KOPT-K1 (cell line): ENCODE measurements at regions not wholly inside any gene's neighbourhood (a gene's known extent, or its start where the extent isn't known, plus 50 kb on each side); places are given as distances from the start of the nearest gene placed in this dataset.
"Not testable (repeated sequence)": the region's sequence is repeated elsewhere in the genome, so short reads cannot be mapped to it uniquely, and the experiment has no call there.

Source experiments
- H3K27ac ChIP-seq: fragments of 200-600 bp; sonication (generic); 2 replicates; pipeline ENCODE4 v1.5.1; 2016; ENCODE audit warnings: antibody characterized with exemption, mild to moderate bottlenecking, low read depth, low read length; ENCODE audit not compliant: poor library complexity, severe bottlenecking
- H3K36me3 ChIP-seq: fragments of 200-600 bp; sonication (generic); 2 replicates; pipeline ENCODE4 v1.5.1; 2017; ENCODE audit warnings: antibody characterized with exemption, mild to moderate bottlenecking, low read length, moderate library complexity; ENCODE audit not compliant: insufficient read depth
- H3K9me3 ChIP-seq: fragments of 200-600 bp; sonication (generic); 2 replicates; pipeline ENCODE4 v1.5.1; 2017; ENCODE audit warnings: antibody characterized with exemption, low read length, mild to moderate bottlenecking; ENCODE audit not compliant: insufficient read depth, poor library complexity, severe bottlenecking

DNA sequence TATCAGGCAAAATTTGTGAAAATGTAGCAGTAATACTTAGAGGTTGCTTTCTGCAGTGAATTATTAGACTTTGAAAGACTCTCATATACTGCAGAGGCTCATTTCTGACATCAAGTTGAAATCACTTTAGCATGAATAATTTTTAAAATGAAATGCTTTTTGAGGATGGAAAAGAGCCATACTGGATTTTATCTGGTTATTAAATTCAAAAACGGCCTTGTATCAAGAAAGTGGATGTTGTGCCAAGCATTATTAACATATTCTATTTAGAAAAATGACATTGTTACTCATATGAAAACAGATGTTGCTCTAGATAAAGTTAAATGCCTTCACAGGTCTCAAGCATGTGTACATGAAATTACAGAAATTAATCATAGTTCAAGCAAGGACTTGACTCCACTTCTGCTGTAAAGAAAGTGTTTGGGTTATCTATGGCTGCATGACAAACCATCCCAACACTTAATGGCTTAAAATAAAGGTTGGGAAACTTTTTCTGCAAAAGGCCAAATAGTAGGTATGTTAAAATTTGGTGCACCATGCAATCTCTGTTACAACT lies 64.5 kb upstream of the ZNF280D start:
- Histone ChIP-seq H3K9me3 (no peaks in the 10 kb centered on the region), H3K36me3 (no peaks in the 10 kb centered on the region), H3K27ac (no peak overlapping the region)

- Histone ChIP-seq H3K27ac (no peak overlapping the region), H3K9me3 (peaks cover 11% of the 10 kb centered on the region), H3K36me3 (no peaks in the 10 kb centered on the region)
Measured at GRCh38 chr15:56795502-56795901, 62.2 kb upstream of the ZNF280D start.

DNA sequence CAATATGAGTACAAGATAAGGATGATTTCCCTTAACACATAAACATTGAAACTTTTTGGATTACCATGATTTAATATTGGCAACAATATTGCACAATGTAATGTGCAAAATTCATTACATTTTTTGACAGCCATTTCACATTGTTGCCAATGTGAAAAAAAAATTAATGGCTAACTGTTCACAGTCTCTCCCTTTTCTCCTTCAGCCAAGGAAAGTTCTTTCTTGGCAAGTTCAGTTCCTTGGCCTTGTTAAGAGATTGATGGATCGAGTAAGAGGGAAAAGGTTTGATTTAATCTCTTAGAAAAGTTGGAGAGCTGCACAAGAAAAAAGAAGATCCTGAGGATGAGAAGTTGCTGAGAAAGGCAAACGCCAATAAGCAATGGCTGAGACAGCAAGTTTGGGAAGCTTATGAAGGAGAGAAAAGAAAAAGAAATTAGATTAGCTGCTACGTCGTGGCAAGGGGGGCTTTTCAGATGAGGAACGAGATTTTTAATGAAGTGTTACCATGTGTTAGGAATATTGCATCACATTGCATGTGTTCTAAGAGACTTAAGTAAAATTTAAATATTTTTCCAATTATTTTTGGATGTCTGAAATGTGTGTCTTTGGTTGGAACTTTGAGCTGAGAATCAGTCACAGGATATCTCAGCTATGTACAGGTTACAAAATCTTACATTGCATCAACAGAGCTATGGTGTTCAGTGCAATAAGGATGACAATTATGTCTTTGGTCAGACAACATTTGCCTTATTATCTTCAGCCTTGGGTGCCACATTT lies 61.4 kb upstream of the ZNF280D start:
- Histone ChIP-seq H3K27ac (no peak overlapping the region), H3K36me3 (no peaks in the 10 kb centered on the region)

DNA sequence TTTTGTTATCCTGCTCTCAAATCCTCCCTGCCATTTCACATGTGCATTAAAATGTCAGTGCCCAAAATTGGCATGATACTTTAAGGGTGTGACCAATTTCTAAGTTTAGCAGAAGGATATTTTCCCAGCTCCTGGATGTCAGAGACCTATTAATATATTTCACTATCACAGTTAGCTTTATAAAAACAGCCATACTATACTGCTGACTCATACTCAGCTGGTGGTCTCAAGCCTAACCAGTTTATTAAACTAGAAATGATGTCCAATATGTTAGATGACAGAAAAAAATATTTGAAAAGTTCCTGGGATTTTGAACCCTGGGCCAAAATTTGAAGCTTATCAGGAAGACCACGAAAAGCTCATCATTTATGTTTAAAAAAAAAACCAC lies 60.9 kb upstream of the ZNF280D start:
- Histone ChIP-seq H3K27ac (no peak overlapping the region), H3K9me3 (peaks cover 11% of the 10 kb centered on the region)

More for the DNA sequence above, 61.4 kb upstream of the ZNF280D start:
- peaks cover 11% of the 10 kb centered on the region for H3K9me3 ChIP-seq

GRCh38 chr15:56792211-56792610 lies 58.9 kb upstream of the ZNF280D start:
- H3K36me3 ChIP-seq, result no peaks in the 10 kb centered on the region
- H3K27ac ChIP-seq, result no peak overlapping the region

More for the DNA sequence above, 60.9 kb upstream of the ZNF280D start:
- no peaks in the 10 kb centered on the region for H3K36me3 ChIP-seq

DNA sequence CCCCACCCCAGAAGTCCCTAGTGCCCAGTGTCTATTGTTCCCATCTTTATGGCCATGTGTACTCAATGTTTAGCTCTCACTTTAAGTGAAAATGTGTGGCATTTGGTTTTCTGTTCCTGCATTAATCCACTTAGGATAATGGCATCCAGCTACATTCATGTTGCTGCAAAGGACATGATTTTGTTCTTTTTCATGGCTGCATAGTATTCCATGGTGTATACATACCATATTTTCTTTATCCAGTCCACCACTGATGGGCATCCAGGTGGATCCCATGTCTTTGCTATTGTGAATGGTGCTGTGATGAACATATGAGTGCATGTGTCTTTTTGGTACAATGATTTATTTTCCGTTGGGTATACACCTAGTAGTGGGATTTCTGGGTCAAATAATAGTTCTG lies 58.2 kb upstream of the ZNF280D start:
- H3K36me3 ChIP-seq, result not testable (repeated sequence)

More at GRCh38 chr15:56792211-56792610, 58.9 kb upstream of the ZNF280D start:
- peaks cover 16% of the 10 kb centered on the region for H3K9me3 ChIP-seq

GRCh38 chr15:56788359-56788758 lies 55.0 kb upstream of the ZNF280D start:
- H3K9me3 ChIP-seq, result peaks cover 16% of the 10 kb centered on the region
- H3K36me3 ChIP-seq, result no peaks in the 10 kb centered on the region
- H3K27ac ChIP-seq, result no peak overlapping the region

More for the DNA sequence above, 58.2 kb upstream of the ZNF280D start:
- peaks cover 16% of the 10 kb centered on the region for H3K9me3 ChIP-seq
- not testable (repeated sequence) for H3K27ac ChIP-seq

DNA sequence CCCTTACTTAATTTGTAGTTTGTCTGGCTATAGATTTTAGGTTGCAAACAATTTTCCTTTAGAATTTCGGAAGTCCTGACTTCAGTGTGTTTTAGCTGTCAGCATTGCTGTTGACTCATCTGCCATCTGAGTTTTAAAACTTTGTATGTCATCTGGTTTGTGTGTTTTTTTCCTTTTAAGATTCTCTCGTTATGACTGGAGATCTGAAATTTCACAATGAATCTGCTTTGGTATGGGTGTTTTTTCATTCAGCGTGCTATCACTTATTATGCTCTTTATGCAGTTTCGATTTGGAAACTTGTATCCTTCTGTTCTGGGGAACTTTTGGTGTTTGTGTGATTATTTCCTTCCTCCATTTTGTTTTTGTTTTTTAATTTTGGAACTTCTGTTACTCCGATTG lies 53.7 kb upstream of the ZNF280D start:
- no peaks in the 10 kb centered on the region for H3K36me3 ChIP-seq
- H3K9me3 ChIP-seq, result peaks cover 19% of the 10 kb centered on the region
- H3K27ac ChIP-seq, result no peak overlapping the region

GRCh38 chr15:56783857-56784661 lies 50.8 kb upstream of the ZNF280D start:
- no peak overlapping the region for H3K27ac ChIP-seq
- H3K9me3 ChIP-seq, result peaks cover 22% of the 10 kb centered on the region
- H3K36me3 ChIP-seq, result no peaks in the 10 kb centered on the region

- Histone ChIP-seq H3K9me3 (peaks cover 19% of the 10 kb centered on the region), H3K27ac (no peak overlapping the region), H3K36me3 (no peaks in the 10 kb centered on the region)
Measured at GRCh38 chr15:56783156-56783856, 50.0 kb upstream of the ZNF280D start.
